ENCODE measurements at regions not wholly inside any gene's neighbourhood (a gene's known extent, or its start where the extent isn't known, plus 50 kb on each side); places are given as distances from the start of the nearest gene placed in this dataset.
A peak's percentile ranks its signal among the peaks of the same experiment; 100 is the strongest.

DNA sequence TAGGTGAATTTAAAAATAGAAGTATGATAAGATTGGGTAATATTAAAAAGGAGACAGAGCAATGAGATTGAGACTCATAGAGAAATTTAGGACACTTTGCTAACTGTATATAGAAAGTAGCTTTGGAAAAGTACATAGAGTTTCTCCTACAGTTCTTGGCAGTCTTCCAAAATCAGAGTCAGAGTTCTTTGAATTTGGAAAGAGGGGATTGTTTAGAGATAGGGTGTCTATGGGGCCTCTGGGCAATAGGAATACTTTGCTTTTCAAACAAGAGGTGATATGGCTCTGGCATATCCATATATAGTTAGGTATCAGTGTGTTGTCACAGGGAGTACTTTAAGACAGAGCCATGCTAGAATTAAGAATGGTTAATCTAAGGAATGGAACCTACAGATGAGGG lies 477.1 kb upstream of the KCNMB2 start:
- Histone ChIP-seq H3K4me3 (ENCODE audit: low read length) (no peak overlapping the region), H2AFZ (ENCODE audit: low read depth, low read length) (no peak overlapping the region), H3K36me3 (ENCODE audit: insufficient read depth, low read length) (no peaks in the 10 kb centered on the region)

DNA sequence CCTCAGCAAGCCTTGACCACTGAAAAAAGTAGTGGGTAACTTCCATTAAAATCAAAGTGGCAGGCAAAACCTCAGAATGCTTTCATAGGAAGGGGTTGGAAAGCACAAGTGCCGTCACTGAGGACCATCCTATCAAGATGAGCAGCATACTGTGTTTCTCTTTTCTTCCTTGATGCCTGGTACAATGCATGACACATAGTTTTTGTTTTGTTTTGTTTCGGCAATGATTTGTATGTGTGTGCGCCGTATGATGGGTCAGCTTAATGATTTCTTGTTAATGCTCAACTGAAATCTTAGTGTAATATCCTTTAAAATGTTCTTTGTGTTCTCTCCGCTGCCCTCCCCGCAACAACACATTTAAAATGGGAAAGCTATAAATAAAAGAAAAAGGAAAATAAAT lies 476.4 kb upstream of the KCNMB2 start:
- Histone ChIP-seq H3K4me1 (ENCODE audit: insufficient read depth, low read length) (no peaks in the 10 kb centered on the region), H3K4me3 (ENCODE audit: low read length) (no peak overlapping the region), H2AFZ (ENCODE audit: low read depth, low read length) (no peak overlapping the region), H3K9me3 (ENCODE audit: low read length) (no peaks in the 10 kb centered on the region), H3K36me3 (ENCODE audit: insufficient read depth, low read length) (no peaks in the 10 kb centered on the region), H3K27me3 (ENCODE audit: insufficient read depth, low read length) (no peaks in the 10 kb centered on the region)

More for the DNA sequence above, 477.1 kb upstream of the KCNMB2 start:
- Histone ChIP-seq H3K4me1 (ENCODE audit: insufficient read depth, low read length) (no peaks in the 10 kb centered on the region), H3K27me3 (ENCODE audit: insufficient read depth, low read length) (no peaks in the 10 kb centered on the region), H3K9me3 (ENCODE audit: low read length) (no peaks in the 10 kb centered on the region)

DNA sequence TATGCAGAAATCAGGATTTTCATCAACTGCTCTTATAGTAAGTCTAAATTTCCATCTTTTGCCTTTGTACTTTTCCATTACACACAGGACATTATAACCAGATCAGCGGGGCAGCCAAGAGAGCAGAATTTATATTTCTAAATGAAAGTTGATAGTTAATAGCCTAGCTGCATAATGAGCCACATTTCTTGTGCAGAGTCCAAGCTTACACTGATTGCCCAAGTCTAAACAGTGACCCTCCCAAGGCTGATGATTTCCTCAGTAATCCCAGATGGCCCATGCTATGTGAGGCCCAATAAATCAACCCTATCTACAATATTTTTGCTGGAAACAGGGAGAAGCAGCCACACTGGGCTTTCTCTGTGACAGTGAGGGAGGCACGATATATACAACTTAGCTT lies 475.8 kb upstream of the KCNMB2 start:
- no peak overlapping the region for H2AFZ ChIP-seq (ENCODE audit: low read depth, low read length)
- no peaks in the 10 kb centered on the region for H3K4me1 ChIP-seq (ENCODE audit: insufficient read depth, low read length)
- H3K27me3 ChIP-seq (ENCODE audit: insufficient read depth, low read length) = no peaks in the 10 kb centered on the region
- no peaks in the 10 kb centered on the region for H3K9me3 ChIP-seq (ENCODE audit: low read length)
- no peaks in the 10 kb centered on the region for H3K36me3 ChIP-seq (ENCODE audit: insufficient read depth, low read length)
- no peak overlapping the region for H3K4me3 ChIP-seq (ENCODE audit: low read length)

DNA sequence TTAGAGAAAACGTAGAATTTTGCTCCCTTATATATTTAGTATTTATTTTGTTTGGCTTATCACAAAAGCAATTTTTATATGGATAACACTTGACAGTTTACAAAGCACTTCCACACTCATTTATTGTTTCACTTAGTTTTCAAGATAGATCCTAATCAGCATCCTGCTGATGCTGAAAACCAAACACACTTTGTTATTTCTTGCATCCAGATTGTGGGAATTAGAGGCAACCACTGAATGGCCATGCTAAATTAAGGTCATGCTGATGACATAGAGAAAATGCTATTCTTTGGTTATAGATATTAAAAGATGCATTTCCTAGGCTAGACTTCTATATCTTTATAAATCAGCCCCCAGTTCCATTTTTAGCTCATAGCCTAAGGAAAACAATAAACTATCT lies 474.1 kb upstream of the KCNMB2 start:
- Histone ChIP-seq H2AFZ (ENCODE audit: low read depth, low read length) (no peak overlapping the region), H3K27me3 (ENCODE audit: insufficient read depth, low read length) (no peaks in the 10 kb centered on the region), H3K4me3 (ENCODE audit: low read length) (no peak overlapping the region), H3K9me3 (ENCODE audit: low read length) (no peaks in the 10 kb centered on the region), H3K4me1 (ENCODE audit: insufficient read depth, low read length) (no peaks in the 10 kb centered on the region), H3K36me3 (ENCODE audit: insufficient read depth, low read length) (no peaks in the 10 kb centered on the region)

DNA sequence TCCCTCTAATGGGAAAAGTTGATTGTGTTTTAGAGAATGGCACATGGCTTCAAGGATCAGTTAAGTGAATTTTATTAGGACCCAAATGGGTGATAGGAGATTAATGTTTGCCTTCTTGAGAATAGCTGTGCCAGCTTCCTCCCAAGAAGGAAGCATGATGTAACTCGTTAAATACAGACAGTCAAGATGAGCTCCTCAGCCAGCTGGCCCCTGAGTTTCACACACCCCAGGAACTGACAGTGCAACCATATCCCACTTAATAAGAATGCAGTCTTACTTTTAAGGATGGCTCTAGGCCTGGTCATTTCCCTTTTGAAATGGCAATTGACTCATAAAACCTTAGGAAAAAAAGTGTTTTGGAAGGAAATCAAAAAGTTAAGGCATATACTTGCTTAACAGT lies 472.8 kb upstream of the KCNMB2 start:
- Histone ChIP-seq H3K9me3 (ENCODE audit: low read length) (no peaks in the 10 kb centered on the region), H2AFZ (ENCODE audit: low read depth, low read length) (no peak overlapping the region), H3K4me3 (ENCODE audit: low read length) (no peak overlapping the region), H3K4me1 (ENCODE audit: insufficient read depth, low read length) (no peaks in the 10 kb centered on the region), H3K36me3 (ENCODE audit: insufficient read depth, low read length) (no peaks in the 10 kb centered on the region), H3K27me3 (ENCODE audit: insufficient read depth, low read length) (no peaks in the 10 kb centered on the region)

DNA sequence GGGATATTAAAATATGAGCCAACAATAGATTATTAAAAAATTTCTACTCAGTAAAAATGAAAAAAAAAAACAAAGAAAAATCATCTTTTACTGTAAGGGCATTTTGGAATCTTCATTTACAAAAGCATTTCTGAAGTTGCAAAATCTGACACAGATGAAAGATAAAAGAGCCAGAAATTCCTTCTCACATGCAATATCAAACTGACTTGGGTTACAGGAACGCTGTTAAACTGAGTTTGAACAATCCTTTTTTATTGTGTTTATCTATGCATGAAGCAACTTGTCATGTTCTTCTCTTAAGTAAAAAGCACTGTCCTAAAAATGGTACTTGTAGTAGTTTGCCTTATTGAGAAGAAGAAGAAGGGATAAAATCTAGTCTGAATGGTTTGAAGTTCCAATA lies 468.5 kb upstream of the KCNMB2 start:
- Histone ChIP-seq H3K27me3 (ENCODE audit: insufficient read depth, low read length) (no peaks in the 10 kb centered on the region), H3K4me3 (ENCODE audit: low read length) (no peak overlapping the region), H3K4me1 (ENCODE audit: insufficient read depth, low read length) (peaks cover 11% of the 10 kb centered on the region), H2AFZ (ENCODE audit: low read depth, low read length) (no peak overlapping the region), H3K36me3 (ENCODE audit: insufficient read depth, low read length) (no peaks in the 10 kb centered on the region), H3K9me3 (ENCODE audit: low read length) (peaks cover 2% of the 10 kb centered on the region)

DNA sequence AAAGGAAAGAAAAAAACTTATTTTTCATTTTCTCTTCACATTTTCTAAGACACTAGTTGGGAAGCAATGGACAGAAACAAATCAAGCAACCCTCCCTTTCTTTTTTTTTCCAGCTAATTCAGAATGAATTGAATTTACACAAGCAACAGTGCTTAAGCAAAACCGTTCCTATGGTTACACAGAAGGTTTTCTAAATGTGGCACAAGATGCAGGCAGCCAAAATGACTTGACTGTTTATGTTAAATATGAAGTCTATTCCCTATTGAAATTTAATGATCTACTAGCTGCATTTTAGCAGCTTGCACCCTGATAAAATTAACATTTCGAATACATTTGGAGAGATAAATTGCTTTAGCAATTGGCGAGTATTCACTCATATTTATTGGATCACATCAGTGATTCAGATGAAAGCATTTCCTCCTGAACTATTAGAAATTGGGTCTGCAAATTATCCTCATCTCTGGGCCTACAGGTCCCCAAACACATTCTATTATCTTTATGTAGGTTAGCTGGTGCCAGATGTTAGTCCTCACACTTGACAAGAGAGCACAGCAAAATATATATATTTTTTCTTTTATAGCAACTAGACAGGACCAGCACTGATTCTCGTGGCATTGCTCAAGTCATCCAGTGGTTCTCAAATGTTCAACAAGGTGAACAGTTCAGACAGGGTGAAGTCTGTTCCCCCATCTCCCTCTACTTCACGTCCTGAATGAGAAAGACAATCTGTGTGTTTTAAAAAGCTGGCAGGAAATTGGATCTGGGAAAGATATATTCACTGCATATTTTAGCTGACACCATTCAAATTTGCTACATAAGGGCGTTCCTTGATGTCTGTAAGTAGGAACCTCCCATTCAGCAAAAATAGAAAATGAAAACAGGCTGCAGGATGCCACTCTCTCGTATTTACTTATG lies 463.6 kb upstream of the KCNMB2 start:
- Histone ChIP-seq H3K4me1 (ENCODE audit: insufficient read depth, low read length) (peaks cover 11% of the 10 kb centered on the region), H3K4me3 (ENCODE audit: low read length) (no peak overlapping the region)

DNA sequence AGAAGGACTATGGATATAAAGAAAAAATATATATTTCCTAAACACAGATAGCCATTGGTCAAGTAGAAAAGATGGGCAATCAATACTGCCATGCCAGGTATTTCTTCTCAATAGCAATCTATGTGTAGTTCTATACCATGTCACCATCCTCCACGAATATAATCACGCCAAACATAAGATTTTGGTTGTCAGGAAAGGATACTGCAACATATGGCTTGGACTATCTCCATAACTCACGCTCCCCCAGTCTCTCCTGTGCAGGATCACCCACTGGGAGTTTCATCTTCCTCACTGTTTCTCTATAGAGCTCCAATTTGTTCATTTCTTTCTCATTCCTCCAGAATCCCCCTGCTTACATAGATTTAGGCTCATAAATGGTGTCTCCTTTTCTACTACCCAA lies 462.9 kb upstream of the KCNMB2 start:
- Histone ChIP-seq H3K9me3 (ENCODE audit: low read length) (peaks cover 2% of the 10 kb centered on the region), H3K27me3 (ENCODE audit: insufficient read depth, low read length) (no peaks in the 10 kb centered on the region)

More for the DNA sequence above, 463.6 kb upstream of the KCNMB2 start:
- H3K9me3 ChIP-seq (ENCODE audit: low read length) = peaks cover 2% of the 10 kb centered on the region
- H2AFZ ChIP-seq (ENCODE audit: low read depth, low read length) = peak overlapping the region; percentile 37
- no peaks in the 10 kb centered on the region for H3K27me3 ChIP-seq (ENCODE audit: insufficient read depth, low read length)
- no peaks in the 10 kb centered on the region for H3K36me3 ChIP-seq (ENCODE audit: insufficient read depth, low read length)

DNA sequence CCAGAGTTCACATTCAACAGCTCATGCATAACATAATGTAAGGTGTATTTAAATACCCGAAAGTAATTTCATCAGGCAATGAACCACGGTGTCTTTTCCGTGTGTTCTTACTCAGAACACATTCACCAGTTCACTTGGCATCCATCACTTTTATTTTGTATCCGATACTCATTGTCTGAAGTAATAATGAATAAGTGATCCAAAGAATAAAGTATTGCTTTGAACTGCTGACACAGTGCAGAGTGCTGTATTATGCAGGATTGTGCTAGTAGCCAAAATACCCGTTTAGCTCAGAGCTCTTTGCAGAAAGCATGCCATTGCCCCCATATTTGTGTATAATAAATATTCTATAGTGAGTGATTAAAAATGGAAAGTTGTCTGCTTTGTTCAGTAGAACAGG lies 460.9 kb upstream of the KCNMB2 start:
- H3K27me3 ChIP-seq (ENCODE audit: insufficient read depth, low read length) = no peaks in the 10 kb centered on the region
- no peaks in the 10 kb centered on the region for H3K36me3 ChIP-seq (ENCODE audit: insufficient read depth, low read length)
- peaks cover 2% of the 10 kb centered on the region for H3K9me3 ChIP-seq (ENCODE audit: low read length)
- H3K4me1 ChIP-seq (ENCODE audit: insufficient read depth, low read length) = peaks cover 11% of the 10 kb centered on the region
- no peak overlapping the region for H3K4me3 ChIP-seq (ENCODE audit: low read length)
- no peak overlapping the region for H2AFZ ChIP-seq (ENCODE audit: low read depth, low read length)

More for the DNA sequence above, 462.9 kb upstream of the KCNMB2 start:
- Histone ChIP-seq H3K4me1 (ENCODE audit: insufficient read depth, low read length) (peaks cover 11% of the 10 kb centered on the region), H3K4me3 (ENCODE audit: low read length) (no peak overlapping the region), H2AFZ (ENCODE audit: low read depth, low read length) (no peak overlapping the region), H3K36me3 (ENCODE audit: insufficient read depth, low read length) (no peaks in the 10 kb centered on the region)

DNA sequence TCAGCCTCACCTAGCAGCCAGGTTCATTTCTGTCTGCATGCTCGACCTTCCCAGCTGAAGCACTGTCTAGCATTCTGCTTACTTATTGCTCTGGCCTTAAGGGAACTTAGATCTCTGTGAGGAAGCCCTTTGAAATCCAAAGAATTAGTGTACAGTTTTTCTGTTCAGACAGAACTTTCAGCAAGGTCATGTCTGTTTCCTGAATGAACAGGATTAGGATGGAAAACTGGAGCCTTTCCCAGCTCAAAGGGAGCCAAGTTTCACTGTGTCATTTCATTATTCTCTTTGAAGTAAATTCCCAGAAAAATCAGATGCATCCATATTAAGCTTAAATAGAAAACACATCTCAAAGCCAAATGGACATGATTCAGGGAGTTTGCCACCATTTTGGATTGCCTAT lies 457.3 kb upstream of the KCNMB2 start:
- H3K27me3 ChIP-seq (ENCODE audit: insufficient read depth, low read length) = no peaks in the 10 kb centered on the region
- no peak overlapping the region for H3K4me3 ChIP-seq (ENCODE audit: low read length)
- H2AFZ ChIP-seq (ENCODE audit: low read depth, low read length) = no peak overlapping the region
- H3K36me3 ChIP-seq (ENCODE audit: insufficient read depth, low read length) = no peaks in the 10 kb centered on the region
- H3K9me3 ChIP-seq (ENCODE audit: low read length) = no peaks in the 10 kb centered on the region
- peaks cover 5% of the 10 kb centered on the region for H3K4me1 ChIP-seq (ENCODE audit: insufficient read depth, low read length)

DNA sequence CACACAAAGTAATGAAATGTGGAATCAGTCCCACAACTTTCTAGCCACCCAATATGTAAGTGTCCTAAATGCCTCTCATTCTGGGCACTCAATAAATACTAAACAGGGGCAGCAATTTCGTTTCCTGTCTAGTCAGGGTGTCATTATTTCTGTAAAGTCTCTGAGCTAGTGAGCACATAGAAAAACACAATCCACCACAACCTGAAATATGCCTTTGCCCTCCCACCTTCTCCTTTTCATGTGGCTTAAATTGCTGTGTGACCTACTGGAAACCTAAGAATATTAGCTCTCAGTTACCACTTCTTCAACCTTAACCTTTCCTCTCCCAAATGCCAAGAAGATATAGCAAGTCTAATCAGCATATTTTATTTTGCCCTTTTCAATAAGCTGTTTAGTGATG lies 456.3 kb upstream of the KCNMB2 start:
- Histone ChIP-seq H3K4me1 (ENCODE audit: insufficient read depth, low read length) (peaks cover 13% of the 10 kb centered on the region), H3K9me3 (ENCODE audit: low read length) (no peaks in the 10 kb centered on the region), H3K36me3 (ENCODE audit: insufficient read depth, low read length) (no peaks in the 10 kb centered on the region), H3K27me3 (ENCODE audit: insufficient read depth, low read length) (no peaks in the 10 kb centered on the region), H3K4me3 (ENCODE audit: low read length) (no peak overlapping the region), H2AFZ (ENCODE audit: low read depth, low read length) (no peak overlapping the region)

DNA sequence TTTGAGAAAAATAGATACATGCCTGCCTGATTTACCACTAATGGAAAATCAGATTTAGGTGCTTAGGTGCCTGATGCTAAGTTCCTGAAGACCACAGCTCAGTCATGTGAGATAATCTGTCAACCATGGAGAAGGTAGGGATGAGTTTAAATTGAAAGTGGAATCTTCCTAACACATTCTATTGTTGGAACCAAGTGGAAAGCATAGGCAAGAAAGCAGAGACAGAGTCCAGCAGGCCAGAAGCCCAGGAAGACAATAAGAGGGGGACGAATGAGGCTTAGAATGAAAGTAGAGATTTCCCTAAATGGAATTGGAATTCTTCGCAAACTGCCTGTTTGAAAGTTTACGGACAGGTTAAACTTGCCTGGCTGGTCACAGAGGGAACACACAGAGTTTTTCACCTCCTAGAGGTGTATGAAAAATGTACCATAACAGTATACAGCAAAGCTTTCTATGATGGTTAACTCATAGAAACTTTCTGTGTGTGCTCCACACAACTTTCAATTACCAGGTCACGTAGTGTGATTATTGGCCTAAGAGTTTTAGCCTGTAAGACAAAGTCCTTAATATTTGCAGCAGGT lies 453.8 kb upstream of the KCNMB2 start:
- no peaks in the 10 kb centered on the region for H3K36me3 ChIP-seq (ENCODE audit: insufficient read depth, low read length)
- no peaks in the 10 kb centered on the region for H3K9me3 ChIP-seq (ENCODE audit: low read length)
- H3K27me3 ChIP-seq (ENCODE audit: insufficient read depth, low read length) = no peaks in the 10 kb centered on the region

DNA sequence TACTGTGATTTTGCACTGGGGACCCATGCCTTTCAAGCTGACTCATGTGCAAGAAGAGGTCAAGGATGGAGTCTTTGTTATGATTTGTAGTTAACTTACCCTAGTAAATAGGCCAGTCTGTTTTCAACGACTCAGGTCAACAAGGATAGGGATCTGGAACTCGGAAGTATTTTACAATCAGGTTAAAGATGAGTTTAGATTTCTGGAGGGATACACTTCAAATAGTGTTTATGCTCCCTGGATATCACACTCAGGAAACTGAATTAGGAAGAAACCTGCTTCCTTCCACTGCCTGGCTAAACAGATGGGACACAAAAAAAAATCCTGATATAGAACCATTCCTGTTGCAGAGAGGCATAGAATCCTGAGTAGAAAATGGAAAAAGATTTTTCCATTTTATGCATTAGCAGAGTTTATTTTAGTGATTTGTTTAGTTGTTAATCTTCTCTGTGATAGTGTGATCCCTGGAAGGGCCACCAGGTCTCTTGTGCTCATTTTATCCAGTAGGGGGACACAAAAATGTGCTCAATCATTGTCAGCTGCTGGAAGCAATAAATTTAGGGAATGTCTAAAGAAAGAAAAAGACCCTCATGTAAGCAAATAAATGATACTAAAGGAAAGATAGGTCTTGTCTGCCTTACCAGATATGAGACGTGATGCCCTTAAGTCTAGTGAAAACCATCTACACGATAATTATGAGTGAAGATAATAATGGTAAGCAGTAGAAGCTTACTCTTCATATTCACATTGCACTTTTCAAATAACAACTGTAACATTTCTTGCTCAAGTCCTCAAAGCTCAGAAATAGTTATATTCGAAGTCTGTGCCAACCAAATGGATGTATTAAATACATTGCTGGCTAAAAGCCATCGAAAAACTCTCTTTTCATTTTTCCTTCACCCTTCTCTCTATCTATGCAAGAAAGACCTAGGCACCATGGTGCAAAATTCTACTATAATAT lies 452.1 kb upstream of the KCNMB2 start:
- peaks cover 26% of the 10 kb centered on the region for H3K4me1 ChIP-seq (ENCODE audit: insufficient read depth, low read length)
- peak overlapping the region; percentile 8 for H3K4me3 ChIP-seq (ENCODE audit: low read length)
- no peaks in the 10 kb centered on the region for H3K36me3 ChIP-seq (ENCODE audit: insufficient read depth, low read length)
- no peaks in the 10 kb centered on the region for H3K27me3 ChIP-seq (ENCODE audit: insufficient read depth, low read length)
- H3K9me3 ChIP-seq (ENCODE audit: low read length) = no peaks in the 10 kb centered on the region
- peak overlapping the region; percentile 17 for H2AFZ ChIP-seq (ENCODE audit: low read depth, low read length)

More for the DNA sequence above, 453.8 kb upstream of the KCNMB2 start:
- Histone ChIP-seq H3K4me3 (ENCODE audit: low read length) (no peak overlapping the region), H2AFZ (ENCODE audit: low read depth, low read length) (no peak overlapping the region), H3K4me1 (ENCODE audit: insufficient read depth, low read length) (peaks cover 23% of the 10 kb centered on the region)

All from neuron (in vitro differentiated cells).